ENCODE measurements at regions not wholly inside any gene's neighbourhood (a gene's known extent, or its start where the extent isn't known, plus 50 kb on each side); places are given as distances from the start of the nearest gene placed in this dataset.

- 50 to 73% methylated on average over 1 of the region's 1 CpG for WGBS, 2 experiments (ENCODE audit: insufficient coverage in 2 of 2)
- no peak overlapping the region for H3K27ac ChIP-seq (ENCODE audit: low read depth, low read length, severe bottlenecking)
- H3K4me1 ChIP-seq (ENCODE audit: control insufficient read depth, insufficient read depth, low read length, poor library complexity, severe bottlenecking) = no peaks in the 10 kb centered on the region
Measured at GRCh38 chr9:23539311-23539710, 286.7 kb downstream of the ELAVL2 start.

DNA sequence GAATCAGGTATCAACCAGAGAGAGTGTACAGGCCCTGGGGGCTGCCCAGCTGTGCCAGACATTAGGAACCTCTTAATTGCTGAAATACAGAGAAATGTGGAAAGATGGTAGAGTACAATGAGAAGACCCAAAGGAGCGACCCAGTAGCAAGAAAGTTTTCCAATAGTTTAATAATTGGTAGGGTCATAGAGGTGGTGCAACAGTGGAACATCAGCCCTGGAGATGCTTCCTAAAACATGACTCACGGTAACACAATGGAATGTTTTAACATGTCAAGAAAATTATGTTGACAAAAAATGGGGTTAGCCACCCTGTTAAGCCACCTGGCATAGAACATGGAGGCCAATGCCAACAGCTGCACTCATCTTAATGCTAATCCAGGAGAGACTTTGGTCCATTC lies 284.1 kb downstream of the ELAVL2 start:
- WGBS, 2 experiments (ENCODE audit: insufficient coverage in 2 of 2) = 96 to 100% methylated on average over 1 to 2 of the region's 2 CpGs
- Histone ChIP-seq H3K4me3 (ENCODE audit: extremely low read depth, insufficient read depth, low read length, poor library complexity, severe bottlenecking) (no peak overlapping the region), H3K4me1 (ENCODE audit: control insufficient read depth, insufficient read depth, low read length, poor library complexity, severe bottlenecking) (no peaks in the 10 kb centered on the region), H3K36me3 (ENCODE audit: control insufficient read depth, insufficient read depth, low read length) (no peaks in the 10 kb centered on the region), H3K9me3 (ENCODE audit: control insufficient read depth, low read length) (no peaks in the 10 kb centered on the region), H3K27ac (ENCODE audit: low read depth, low read length, severe bottlenecking) (no peak overlapping the region)

More at GRCh38 chr9:23539311-23539710, 286.7 kb downstream of the ELAVL2 start:
- Histone ChIP-seq H3K36me3 (ENCODE audit: control insufficient read depth, insufficient read depth, low read length) (no peaks in the 10 kb centered on the region), H3K4me3 (ENCODE audit: extremely low read depth, insufficient read depth, low read length, poor library complexity, severe bottlenecking) (no peak overlapping the region), H3K9me3 (ENCODE audit: control insufficient read depth, low read length) (no peaks in the 10 kb centered on the region)

DNA sequence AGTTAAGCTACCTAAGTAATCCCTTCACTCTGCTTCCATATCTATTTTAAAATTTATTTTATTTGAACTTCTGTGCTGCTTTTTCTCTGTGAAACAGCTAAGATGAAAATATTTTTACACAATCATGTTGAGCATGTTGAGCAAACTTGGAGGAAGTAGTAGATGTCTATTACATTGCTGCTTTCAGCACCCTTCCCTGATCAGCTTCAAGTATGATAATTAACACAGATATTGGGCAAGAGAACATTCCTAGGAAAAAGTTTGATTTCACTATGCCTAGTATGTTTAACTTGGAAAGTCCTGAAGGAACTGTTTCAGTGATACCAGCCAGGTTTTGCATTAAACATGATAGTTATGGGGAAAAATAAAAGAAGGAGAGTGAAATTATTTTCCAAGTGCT lies 283.6 kb downstream of the ELAVL2 start:
- no peak overlapping the region for H3K27ac ChIP-seq (ENCODE audit: low read depth, low read length, severe bottlenecking)
- H3K36me3 ChIP-seq (ENCODE audit: control insufficient read depth, insufficient read depth, low read length) = no peaks in the 10 kb centered on the region
- H3K9me3 ChIP-seq (ENCODE audit: control insufficient read depth, low read length) = no peaks in the 10 kb centered on the region
- H3K4me3 ChIP-seq (ENCODE audit: extremely low read depth, insufficient read depth, low read length, poor library complexity, severe bottlenecking) = no peak overlapping the region
- no peaks in the 10 kb centered on the region for H3K4me1 ChIP-seq (ENCODE audit: control insufficient read depth, insufficient read depth, low read length, poor library complexity, severe bottlenecking)

DNA sequence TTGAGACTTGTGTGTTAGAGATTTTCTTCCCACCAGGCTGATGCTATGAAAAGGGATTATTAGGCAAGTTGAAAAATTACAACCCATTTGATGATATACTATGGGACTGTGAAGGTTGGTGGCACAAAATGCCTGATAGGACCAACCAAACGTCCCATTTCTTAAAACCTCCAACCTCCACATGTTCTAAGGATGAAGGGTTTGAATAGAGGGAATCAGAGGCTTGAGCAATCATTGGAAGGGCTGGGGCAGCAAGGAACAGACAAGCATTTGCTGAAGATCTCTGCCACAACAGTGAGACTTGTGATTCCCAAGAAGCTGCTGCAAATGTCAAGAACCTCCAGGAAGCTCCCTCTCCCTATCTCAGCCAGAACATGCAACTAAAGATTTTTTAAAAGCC lies 283.1 kb downstream of the ELAVL2 start:
- no peak overlapping the region for H3K27ac ChIP-seq (ENCODE audit: low read depth, low read length, severe bottlenecking)
- no CpG with 5 or more reads among the region's 1 CpG for WGBS, 2 experiments (ENCODE audit: insufficient coverage in 2 of 2)
- H3K9me3 ChIP-seq (ENCODE audit: control insufficient read depth, low read length) = no peaks in the 10 kb centered on the region
- no peak overlapping the region for H3K4me3 ChIP-seq (ENCODE audit: extremely low read depth, insufficient read depth, low read length, poor library complexity, severe bottlenecking)
- no peaks in the 10 kb centered on the region for H3K36me3 ChIP-seq (ENCODE audit: control insufficient read depth, insufficient read depth, low read length)
- no peaks in the 10 kb centered on the region for H3K4me1 ChIP-seq (ENCODE audit: control insufficient read depth, insufficient read depth, low read length, poor library complexity, severe bottlenecking)

DNA sequence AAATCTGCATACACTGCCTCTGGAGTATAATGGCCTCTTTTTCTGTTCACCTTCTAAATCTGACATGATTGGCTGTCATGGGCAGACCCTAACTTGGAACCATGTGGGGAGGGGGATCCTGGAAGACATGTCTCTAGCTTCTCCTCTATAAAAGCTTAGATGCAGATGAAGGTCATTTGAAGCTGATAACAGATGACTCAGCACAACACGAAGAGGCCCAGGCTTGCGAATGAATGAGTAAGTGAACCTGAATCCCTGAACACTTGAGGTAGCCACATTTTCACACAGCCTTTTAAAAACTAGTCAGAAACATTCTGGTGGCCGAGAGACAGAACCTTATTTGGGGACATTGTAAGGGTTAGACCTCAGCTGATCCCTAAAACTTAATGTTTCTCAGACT lies 282.6 kb downstream of the ELAVL2 start:
- H3K36me3 ChIP-seq (ENCODE audit: control insufficient read depth, insufficient read depth, low read length) = no peaks in the 10 kb centered on the region
- no peaks in the 10 kb centered on the region for H3K9me3 ChIP-seq (ENCODE audit: control insufficient read depth, low read length)
- no peaks in the 10 kb centered on the region for H3K4me1 ChIP-seq (ENCODE audit: control insufficient read depth, insufficient read depth, low read length, poor library complexity, severe bottlenecking)
- H3K4me3 ChIP-seq (ENCODE audit: extremely low read depth, insufficient read depth, low read length, poor library complexity, severe bottlenecking) = no peak overlapping the region
- 60 to 71% methylated on average over 1 to 3 of the region's 3 CpGs for WGBS, 2 experiments (ENCODE audit: insufficient coverage in 2 of 2)
- H3K27ac ChIP-seq (ENCODE audit: low read depth, low read length, severe bottlenecking) = no peak overlapping the region

DNA sequence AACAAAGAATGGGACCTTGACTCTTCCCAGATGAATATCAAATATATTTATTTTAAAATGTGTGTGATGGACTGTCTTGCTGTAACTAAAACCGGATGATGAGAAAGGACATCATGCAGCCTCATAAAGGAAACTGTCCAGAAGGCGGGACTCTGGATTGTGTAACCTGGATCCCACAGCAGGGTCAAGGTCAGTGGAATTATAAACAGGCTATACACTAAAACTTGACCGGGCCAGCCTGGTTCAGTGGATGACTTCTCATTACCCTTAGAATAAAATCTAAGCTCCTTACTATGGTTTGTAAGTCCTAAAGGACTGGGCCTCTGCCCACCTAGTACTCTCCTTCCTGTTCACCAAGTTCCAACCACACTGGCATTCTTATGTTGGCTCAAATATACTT lies 280.3 kb downstream of the ELAVL2 start:
- Histone ChIP-seq H3K4me1 (ENCODE audit: control insufficient read depth, insufficient read depth, low read length, poor library complexity, severe bottlenecking) (no peaks in the 10 kb centered on the region), H3K36me3 (ENCODE audit: control insufficient read depth, insufficient read depth, low read length) (no peaks in the 10 kb centered on the region), H3K9me3 (ENCODE audit: control insufficient read depth, low read length) (no peaks in the 10 kb centered on the region), H3K27ac (ENCODE audit: low read depth, low read length, severe bottlenecking) (no peak overlapping the region), H3K4me3 (ENCODE audit: extremely low read depth, insufficient read depth, low read length, poor library complexity, severe bottlenecking) (no peak overlapping the region)
- WGBS, 2 experiments (ENCODE audit: insufficient coverage in 2 of 2) = 100% methylated on average over 2 of the region's 3 CpGs

DNA sequence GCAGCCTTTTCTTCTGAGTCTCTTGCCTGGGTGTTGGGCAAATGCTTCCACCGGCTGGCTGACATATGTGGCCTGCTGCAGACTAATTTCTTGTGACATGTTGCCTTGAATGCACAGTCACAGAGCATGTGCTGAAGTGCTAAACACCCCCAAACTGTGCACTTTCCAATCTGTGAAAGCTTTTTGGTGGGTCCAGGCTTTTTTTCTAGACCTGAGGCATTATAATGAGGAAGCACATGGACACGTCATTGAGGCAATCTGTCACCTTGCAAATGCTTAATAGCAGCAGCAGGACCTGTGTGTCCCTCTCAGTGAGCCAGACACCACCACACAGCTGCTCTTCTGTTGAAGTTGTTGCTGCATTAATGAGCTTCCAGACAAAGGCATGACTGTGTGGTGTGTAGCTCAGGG lies 274.7 kb downstream of the ELAVL2 start:
- no peak overlapping the region for H3K4me3 ChIP-seq (ENCODE audit: extremely low read depth, insufficient read depth, low read length, poor library complexity, severe bottlenecking)
- 61 to 96% methylated on average over 2 of the region's 2 CpGs for WGBS, 2 experiments (ENCODE audit: insufficient coverage in 2 of 2)
- no peaks in the 10 kb centered on the region for H3K36me3 ChIP-seq (ENCODE audit: control insufficient read depth, insufficient read depth, low read length)
- no peaks in the 10 kb centered on the region for H3K4me1 ChIP-seq (ENCODE audit: control insufficient read depth, insufficient read depth, low read length, poor library complexity, severe bottlenecking)
- H3K27ac ChIP-seq (ENCODE audit: low read depth, low read length, severe bottlenecking) = no peak overlapping the region
- H3K9me3 ChIP-seq (ENCODE audit: control insufficient read depth, low read length) = no peaks in the 10 kb centered on the region

GRCh38 chr9:23551929-23552707 lies 273.9 kb downstream of the ELAVL2 start:
- H3K4me1 ChIP-seq (ENCODE audit: control insufficient read depth, insufficient read depth, low read length, poor library complexity, severe bottlenecking) = no peaks in the 10 kb centered on the region
- no peaks in the 10 kb centered on the region for H3K36me3 ChIP-seq (ENCODE audit: control insufficient read depth, insufficient read depth, low read length)
- no peaks in the 10 kb centered on the region for H3K9me3 ChIP-seq (ENCODE audit: control insufficient read depth, low read length)
- H3K27ac ChIP-seq (ENCODE audit: low read depth, low read length, severe bottlenecking) = no peak overlapping the region
- WGBS, 2 experiments (ENCODE audit: insufficient coverage in 2 of 2) = 100% methylated on average over 1 of the region's 5 CpGs; no CpG with 5 or more reads in 1 of the 2 experiments
- H3K4me3 ChIP-seq (ENCODE audit: extremely low read depth, insufficient read depth, low read length, poor library complexity, severe bottlenecking) = no peak overlapping the region

- Histone ChIP-seq H3K36me3 (ENCODE audit: control insufficient read depth, insufficient read depth, low read length) (no peaks in the 10 kb centered on the region), H3K27ac (ENCODE audit: low read depth, low read length, severe bottlenecking) (no peak overlapping the region), H3K4me1 (ENCODE audit: control insufficient read depth, insufficient read depth, low read length, poor library complexity, severe bottlenecking) (no peaks in the 10 kb centered on the region), H3K4me3 (ENCODE audit: extremely low read depth, insufficient read depth, low read length, poor library complexity, severe bottlenecking) (no peak overlapping the region), H3K9me3 (ENCODE audit: control insufficient read depth, low read length) (no peaks in the 10 kb centered on the region)
- 98 to 100% methylated on average over 2 to 4 of the region's 8 CpGs for WGBS, 2 experiments (ENCODE audit: insufficient coverage in 2 of 2)
Measured at GRCh38 chr9:23552876-23553601, 273.0 kb downstream of the ELAVL2 start.

DNA sequence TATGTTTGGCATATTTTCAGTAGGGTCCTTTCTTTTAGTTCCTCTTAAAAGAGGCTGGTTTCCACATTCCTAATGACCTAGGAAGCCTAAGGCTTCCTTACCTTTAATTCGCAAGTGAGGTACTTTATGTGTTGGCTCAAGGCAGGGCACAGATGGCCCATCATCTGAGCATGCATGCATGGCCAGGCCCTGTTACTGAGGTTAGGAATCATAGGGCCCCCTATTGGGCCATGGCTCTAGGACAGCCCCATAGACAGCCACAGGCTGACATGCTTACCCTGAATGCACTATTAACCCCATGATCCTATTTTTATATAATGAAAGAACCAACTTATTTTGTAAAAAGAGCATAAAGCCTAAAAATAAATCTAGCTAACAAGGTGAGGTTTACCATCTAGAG lies 271.4 kb downstream of the ELAVL2 start:
- H3K36me3 ChIP-seq (ENCODE audit: control insufficient read depth, insufficient read depth, low read length) = no peaks in the 10 kb centered on the region
- WGBS, 2 experiments (ENCODE audit: insufficient coverage in 2 of 2) = 100% methylated on average over 1 of the region's 1 CpG; no CpG with 5 or more reads in 1 of the 2 experiments
- H3K9me3 ChIP-seq (ENCODE audit: control insufficient read depth, low read length) = no peaks in the 10 kb centered on the region

DNA sequence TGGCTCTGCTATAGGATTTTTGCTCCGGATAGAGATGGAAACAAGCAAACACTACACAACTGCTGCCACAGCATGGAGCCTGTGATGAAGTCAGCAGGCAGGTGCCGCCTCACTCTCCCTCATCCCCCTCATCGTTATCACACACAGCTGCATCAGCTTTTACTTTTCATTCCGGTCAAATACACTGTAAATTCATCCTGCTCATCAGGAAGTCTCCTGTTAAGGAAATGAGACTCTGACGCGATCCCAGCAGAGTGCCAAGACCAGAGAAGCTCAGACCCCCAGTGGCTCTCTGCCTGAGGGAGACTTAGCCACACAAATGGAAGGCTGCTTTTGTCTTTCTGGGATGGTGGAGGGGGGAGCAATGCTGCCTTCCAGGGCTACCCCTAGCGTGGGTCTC lies 270.2 kb downstream of the ELAVL2 start:
- no peaks in the 10 kb centered on the region for H3K4me1 ChIP-seq (ENCODE audit: control insufficient read depth, insufficient read depth, low read length, poor library complexity, severe bottlenecking)
- no peak overlapping the region for H3K4me3 ChIP-seq (ENCODE audit: extremely low read depth, insufficient read depth, low read length, poor library complexity, severe bottlenecking)
- WGBS, 2 experiments (ENCODE audit: insufficient coverage in 2 of 2) = 24 to 33% methylated on average over 1 to 5 of the region's 7 CpGs
- no peaks in the 10 kb centered on the region for H3K36me3 ChIP-seq (ENCODE audit: control insufficient read depth, insufficient read depth, low read length)
- no peaks in the 10 kb centered on the region for H3K9me3 ChIP-seq (ENCODE audit: control insufficient read depth, low read length)
- H3K27ac ChIP-seq (ENCODE audit: low read depth, low read length, severe bottlenecking) = no peak overlapping the region

More for the DNA sequence above, 271.4 kb downstream of the ELAVL2 start:
- Histone ChIP-seq H3K4me3 (ENCODE audit: extremely low read depth, insufficient read depth, low read length, poor library complexity, severe bottlenecking) (no peak overlapping the region), H3K27ac (ENCODE audit: low read depth, low read length, severe bottlenecking) (no peak overlapping the region), H3K4me1 (ENCODE audit: control insufficient read depth, insufficient read depth, low read length, poor library complexity, severe bottlenecking) (no peaks in the 10 kb centered on the region)
